DND-41 (cell line): ENCODE measurements at regions not wholly inside any gene's neighbourhood (a gene's known extent, or its start where the extent isn't known, plus 50 kb on each side); places are given as distances from the start of the nearest gene placed in this dataset.

Experiments used
- ATAC-seq: fragments of 200-7000 bp; cut with Tn5 transposase; 3 replicates; pipeline ENCODE4 v1.9.1; 2021; ENCODE audit warnings: low read depth; ENCODE audit not compliant: insufficient read depth
- DNase-seq: peaks from one replicate; pipeline ENCODE4 v3.0.0-alpha.2; 2020
- H2AFZ ChIP-seq: 2 replicates; pipeline ENCODE4 v1.6.0; 2012; ENCODE audit warnings: low read depth, low read length
- H3K27ac ChIP-seq: 2 replicates; pipeline ENCODE4 v1.5.1; 2012; ENCODE audit warnings: low read length, inconsistent platforms
- H3K27me3 ChIP-seq: fragments of 200-600 bp; sonication (generic); 2 replicates; pipeline ENCODE4 v1.6.0; 2012; ENCODE audit warnings: low read length, mild to moderate bottlenecking, inconsistent platforms; ENCODE audit not compliant: insufficient read depth, poor library complexity
- H3K36me3 ChIP-seq: 2 replicates; pipeline ENCODE4 v1.5.1; 2012; ENCODE audit warnings: low read length, inconsistent platforms; ENCODE audit not compliant: insufficient read depth
- H3K4me1 ChIP-seq: 2 replicates; pipeline ENCODE4 v1.5.1; 2012; ENCODE audit warnings: mild to moderate bottlenecking, low read length; ENCODE audit not compliant: insufficient read depth
- H3K4me2 ChIP-seq: 2 replicates; pipeline ENCODE4 v1.6.0; 2012; ENCODE audit warnings: mild to moderate bottlenecking, moderate library complexity, low read length, inconsistent platforms; ENCODE audit not compliant: insufficient read depth
- H3K4me3 ChIP-seq, 2 experiments: fragments of 200-600 bp in 1 of 2; shearing (Covaris generic) in 1 of 2; 2 replicates each; pipeline ENCODE4 v1.5.1; 2012 to 2016; ENCODE audit warnings: inconsistent platforms in 2 of 2, low read length in 2 of 2, mild to moderate bottlenecking in 2 of 2, low read depth in 1 of 2, moderate library complexity in 1 of 2
- H3K79me2 ChIP-seq: 2 replicates; pipeline ENCODE4 v1.6.0; 2012; ENCODE audit warnings: low read length, inconsistent platforms; ENCODE audit not compliant: insufficient read depth
- H3K9ac ChIP-seq: 2 replicates; pipeline ENCODE4 v1.6.0; 2012; ENCODE audit warnings: low read depth, mild to moderate bottlenecking, inconsistent platforms, low read length, moderate library complexity
- H3K9me3 ChIP-seq: 2 replicates; pipeline ENCODE4 v1.5.1; 2012; ENCODE audit warnings: low read length, moderate library complexity, mild to moderate bottlenecking, inconsistent platforms; ENCODE audit not compliant: insufficient read depth, severe bottlenecking
- H4K20me1 ChIP-seq: 2 replicates; pipeline ENCODE4 v1.6.0; 2012; ENCODE audit warnings: low read length; ENCODE audit not compliant: insufficient read depth
- CTCF ChIP-seq: IDR thresholded peaks from 2 replicates; pipeline ENCODE4 v1.5.1; 2012; ENCODE audit warnings: borderline replicate concordance, low read length, moderate library complexity, mild to moderate bottlenecking; ENCODE audit not compliant: poor library complexity, severe bottlenecking; ENCODE audit errors: extremely low read depth
- EZH2 ChIP-seq: IDR thresholded peaks from 3 replicates; pipeline ENCODE4 v1.6.1; 2012; ENCODE audit warnings: borderline replicate concordance, low read depth, mild to moderate bottlenecking, moderate library complexity, low read length, inconsistent platforms; ENCODE audit not compliant: severe bottlenecking

- H2AFZ ChIP-seq: no peak overlapping the region
- ATAC-seq: no peak
- H3K9ac ChIP-seq: no peak overlapping the region
- peaks cover 11% of the 10 kb centered on the region for H3K4me1 ChIP-seq
- no peak overlapping the region for H3K4me2 ChIP-seq
- TF ChIP-seq CTCF (no peak), EZH2 (no peak)
- H3K27ac ChIP-seq: no peak overlapping the region
- DNase-seq: no peak
- H3K9me3 ChIP-seq: peaks cover 4% of the 10 kb centered on the region
- H4K20me1 ChIP-seq: no peaks in the 10 kb centered on the region
- no peaks in the 10 kb centered on the region for H3K27me3 ChIP-seq
- H3K79me2 ChIP-seq: no peaks in the 10 kb centered on the region
- H3K4me3 ChIP-seq: no peak overlapping the region
- H3K36me3 ChIP-seq: no peaks in the 10 kb centered on the region
Measured at GRCh38 chr2:239685556-239685955, 284.7 kb upstream of the HDAC4 start.

- TF ChIP-seq CTCF (no peak), EZH2 (no peak)
- no peak overlapping the region for H3K27ac ChIP-seq
- H3K9me3 ChIP-seq: peaks cover 4% of the 10 kb centered on the region
- ATAC-seq (no peak), DNase-seq (no peak)
- no peaks in the 10 kb centered on the region for H3K36me3 ChIP-seq
- peaks cover 11% of the 10 kb centered on the region for H3K4me1 ChIP-seq
- no peaks in the 10 kb centered on the region for H4K20me1 ChIP-seq
- no peak overlapping the region for H2AFZ ChIP-seq
- H3K27me3 ChIP-seq: no peaks in the 10 kb centered on the region
- H3K9ac ChIP-seq: no peak overlapping the region
- no peak overlapping the region for H3K4me3 ChIP-seq
- H3K79me2 ChIP-seq: no peaks in the 10 kb centered on the region
- H3K4me2 ChIP-seq: no peak overlapping the region
Measured at GRCh38 chr2:239684996-239685395, 284.2 kb upstream of the HDAC4 start.

GRCh38 chr2:239684271-239684810 is 283.5 kb upstream of the HDAC4 start:
- H3K9ac ChIP-seq: no peak overlapping the region
- no peaks in the 10 kb centered on the region for H3K36me3 ChIP-seq
- no peaks in the 10 kb centered on the region for H3K79me2 ChIP-seq
- DNase-seq (no peak), ATAC-seq (no peak)
- H4K20me1 ChIP-seq: no peaks in the 10 kb centered on the region
- H3K4me3 ChIP-seq: no peak overlapping the region
- H3K9me3 ChIP-seq: peaks cover 4% of the 10 kb centered on the region
- H3K27me3 ChIP-seq: no peaks in the 10 kb centered on the region
- no peak overlapping the region for H2AFZ ChIP-seq
- H3K4me2 ChIP-seq: no peak overlapping the region
- no peak overlapping the region for H3K27ac ChIP-seq
- TF ChIP-seq EZH2: no peak
- TF ChIP-seq CTCF: no peak
- peaks cover 11% of the 10 kb centered on the region for H3K4me1 ChIP-seq

GRCh38 chr2:239682518-239682917 is 281.7 kb upstream of the HDAC4 start:
- H4K20me1 ChIP-seq: no peaks in the 10 kb centered on the region
- DNase-seq (no peak), ATAC-seq (no peak)
- H3K27me3 ChIP-seq: no peaks in the 10 kb centered on the region
- H3K9ac ChIP-seq: no peak overlapping the region
- TF ChIP-seq EZH2 (no peak), CTCF (no peak)
- H3K4me1 ChIP-seq: no peaks in the 10 kb centered on the region
- H3K4me2 ChIP-seq: no peak overlapping the region
- no peak overlapping the region for H3K4me3 ChIP-seq
- no peak overlapping the region for H3K27ac ChIP-seq
- no peaks in the 10 kb centered on the region for H3K79me2 ChIP-seq
- H3K36me3 ChIP-seq: no peaks in the 10 kb centered on the region
- H3K9me3 ChIP-seq: peaks cover 4% of the 10 kb centered on the region
- H2AFZ ChIP-seq: no peak overlapping the region
